ENCODE measurements at regions not wholly inside any gene's neighbourhood (a gene's known extent, or its start where the extent isn't known, plus 50 kb on each side); places are given as distances from the start of the nearest gene placed in this dataset.
A peak's percentile ranks its signal among the peaks of the same experiment; 100 is the strongest.

DNA sequence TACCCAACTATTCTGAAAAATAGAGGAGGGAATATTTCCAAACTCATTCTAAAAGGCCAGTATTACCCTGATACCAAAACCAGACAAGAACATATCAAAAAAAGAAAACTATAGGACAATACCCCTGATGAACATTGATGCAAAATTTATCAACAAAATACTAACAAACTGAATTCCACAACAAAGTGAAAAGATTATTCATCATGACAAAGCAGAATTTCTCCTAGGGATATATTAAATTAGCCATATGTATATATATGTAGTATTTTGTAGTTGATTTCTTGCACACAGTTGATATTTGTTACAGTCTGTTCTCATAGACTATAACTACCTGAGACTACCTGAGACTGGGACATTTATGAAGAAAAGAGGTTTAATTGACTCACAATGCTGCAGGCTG is 495.0 kb upstream of the SPRY2 start:
- Histone ChIP-seq H3K4me1 (ENCODE audit: insufficient read depth, low read length) (no peaks in the 10 kb centered on the region), H3K27ac (ENCODE audit: low read depth, low read length) (no peak overlapping the region), H3K36me3 (ENCODE audit: insufficient read depth, low read length) (no peaks in the 10 kb centered on the region), H2AFZ (ENCODE audit: low read length) (no peak overlapping the region), H3K79me2 (ENCODE audit: insufficient read depth, low read length) (no peaks in the 10 kb centered on the region), H3K4me2 (ENCODE audit: insufficient read depth, low read length) (no peak overlapping the region), H4K20me1 (ENCODE audit: insufficient read depth, low read length) (no peaks in the 10 kb centered on the region), H3K4me3 (ENCODE audit: insufficient read depth, low read length) (no peak overlapping the region), H3K27me3 (ENCODE audit: insufficient read depth, low read length) (no peaks in the 10 kb centered on the region), H3K9me3 (ENCODE audit: low read depth, low read length) (no peaks in the 10 kb centered on the region)
- TF ChIP-seq, protein P1, sequence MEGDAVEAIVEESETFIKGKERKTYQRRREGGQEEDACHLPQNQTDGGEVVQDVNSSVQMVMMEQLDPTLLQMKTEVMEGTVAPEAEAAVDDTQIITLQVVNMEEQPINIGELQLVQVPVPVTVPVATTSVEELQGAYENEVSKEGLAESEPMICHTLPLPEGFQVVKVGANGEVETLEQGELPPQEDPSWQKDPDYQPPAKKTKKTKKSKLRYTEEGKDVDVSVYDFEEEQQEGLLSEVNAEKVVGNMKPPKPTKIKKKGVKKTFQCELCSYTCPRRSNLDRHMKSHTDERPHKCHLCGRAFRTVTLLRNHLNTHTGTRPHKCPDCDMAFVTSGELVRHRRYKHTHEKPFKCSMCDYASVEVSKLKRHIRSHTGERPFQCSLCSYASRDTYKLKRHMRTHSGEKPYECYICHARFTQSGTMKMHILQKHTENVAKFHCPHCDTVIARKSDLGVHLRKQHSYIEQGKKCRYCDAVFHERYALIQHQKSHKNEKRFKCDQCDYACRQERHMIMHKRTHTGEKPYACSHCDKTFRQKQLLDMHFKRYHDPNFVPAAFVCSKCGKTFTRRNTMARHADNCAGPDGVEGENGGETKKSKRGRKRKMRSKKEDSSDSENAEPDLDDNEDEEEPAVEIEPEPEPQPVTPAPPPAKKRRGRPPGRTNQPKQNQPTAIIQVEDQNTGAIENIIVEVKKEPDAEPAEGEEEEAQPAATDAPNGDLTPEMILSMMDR (IDR thresholded peaks at IDR 0.05; ENCODE audit: extremely low read depth, low read depth, low read length) = no peak
- DNase-seq (ENCODE audit: insufficient read length, low spot score, missing footprints) = peak; percentile 4

DNA sequence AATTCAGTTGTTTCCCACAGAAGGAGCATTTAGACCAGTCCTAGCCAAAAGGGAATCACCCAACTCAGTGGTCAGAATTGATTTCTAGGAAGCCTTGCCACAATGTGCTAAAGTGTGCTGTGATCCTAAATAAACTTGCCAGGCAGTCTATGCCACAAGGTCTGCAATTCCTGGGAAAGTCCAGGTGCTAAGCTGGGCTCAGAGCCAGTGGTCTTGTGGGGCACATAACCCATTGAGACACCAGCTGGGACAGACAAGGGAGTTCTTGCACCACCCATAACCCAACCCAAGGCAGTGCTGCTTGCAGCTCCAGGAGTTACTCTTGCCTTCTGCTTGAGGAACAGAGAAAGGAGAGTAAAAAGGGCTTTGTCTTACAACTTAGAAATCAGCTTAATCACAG is 489.5 kb upstream of the SPRY2 start:
- no peak overlapping the region for H2AFZ ChIP-seq (ENCODE audit: low read length)
- DNase-seq (ENCODE audit: insufficient read length, low spot score, missing footprints) = no peak
- no peaks in the 10 kb centered on the region for H3K27me3 ChIP-seq (ENCODE audit: insufficient read depth, low read length)

DNA sequence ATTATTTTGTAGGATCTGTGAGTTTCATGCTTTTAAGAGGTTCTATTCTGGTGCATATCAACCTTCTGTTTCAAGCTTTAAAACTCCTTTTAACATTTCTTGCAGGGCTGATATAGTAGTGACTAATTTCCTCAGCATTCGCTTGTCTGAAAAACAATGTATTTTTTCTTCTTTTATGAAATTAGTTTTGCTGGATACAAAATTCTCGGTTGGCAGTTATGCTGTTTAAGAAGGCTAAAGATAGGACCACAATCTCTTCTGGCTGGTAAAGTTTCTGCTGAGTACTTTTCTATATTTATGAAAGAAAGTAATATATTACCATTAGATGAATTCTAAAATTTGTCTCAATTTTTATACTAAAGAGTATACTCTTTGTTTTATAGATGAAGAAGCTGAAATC is 487.8 kb upstream of the SPRY2 start:
- Histone ChIP-seq H3K4me1 (ENCODE audit: insufficient read depth, low read length) (no peaks in the 10 kb centered on the region), H3K27ac (ENCODE audit: low read depth, low read length) (no peak overlapping the region), H4K20me1 (ENCODE audit: insufficient read depth, low read length) (no peaks in the 10 kb centered on the region), H3K9me3 (ENCODE audit: low read depth, low read length) (no peaks in the 10 kb centered on the region), H3K79me2 (ENCODE audit: insufficient read depth, low read length) (no peaks in the 10 kb centered on the region), H2AFZ (ENCODE audit: low read length) (no peak overlapping the region), H3K27me3 (ENCODE audit: insufficient read depth, low read length) (no peaks in the 10 kb centered on the region), H3K4me3 (ENCODE audit: insufficient read depth, low read length) (no peak overlapping the region), H3K36me3 (ENCODE audit: insufficient read depth, low read length) (no peaks in the 10 kb centered on the region), H3K4me2 (ENCODE audit: insufficient read depth, low read length) (no peak overlapping the region)
- DNase-seq (ENCODE audit: insufficient read length, low spot score, missing footprints) = no peak
- TF ChIP-seq, protein P1 (IDR thresholded peaks at IDR 0.05; ENCODE audit: extremely low read depth, low read depth, low read length) = no peak

More for the DNA sequence above, 489.5 kb upstream of the SPRY2 start:
- no peak overlapping the region for H3K27ac ChIP-seq (ENCODE audit: low read depth, low read length)
- no peaks in the 10 kb centered on the region for H3K36me3 ChIP-seq (ENCODE audit: insufficient read depth, low read length)
- H3K4me1 ChIP-seq (ENCODE audit: insufficient read depth, low read length) = no peaks in the 10 kb centered on the region
- TF ChIP-seq, protein P1 (IDR thresholded peaks at IDR 0.05; ENCODE audit: extremely low read depth, low read depth, low read length) = no peak
- H3K4me3 ChIP-seq (ENCODE audit: insufficient read depth, low read length) = no peak overlapping the region
- no peaks in the 10 kb centered on the region for H3K79me2 ChIP-seq (ENCODE audit: insufficient read depth, low read length)
- H4K20me1 ChIP-seq (ENCODE audit: insufficient read depth, low read length) = no peaks in the 10 kb centered on the region
- no peak overlapping the region for H3K4me2 ChIP-seq (ENCODE audit: insufficient read depth, low read length)
- no peaks in the 10 kb centered on the region for H3K9me3 ChIP-seq (ENCODE audit: low read depth, low read length)

DNA sequence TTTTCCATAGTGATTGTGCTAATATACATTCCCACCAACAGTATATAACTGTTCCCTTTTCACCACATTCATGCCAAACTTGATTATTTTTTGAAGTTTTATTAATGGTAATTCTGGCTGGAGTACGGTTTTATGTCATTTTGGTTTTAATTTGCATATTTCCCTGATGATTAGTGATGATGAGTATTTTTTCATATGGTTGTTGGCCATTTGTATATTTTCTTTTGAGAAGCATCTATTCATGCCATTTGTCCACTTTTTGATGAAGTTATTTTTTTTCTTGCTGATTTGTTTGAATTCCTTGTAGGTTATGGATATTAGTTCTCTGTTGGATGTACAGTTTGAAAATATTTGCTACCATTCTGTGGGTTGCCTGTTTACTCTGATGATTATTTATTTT is 484.4 kb upstream of the SPRY2 start:
- no peaks in the 10 kb centered on the region for H3K27me3 ChIP-seq (ENCODE audit: insufficient read depth, low read length)
- H3K4me2 ChIP-seq (ENCODE audit: insufficient read depth, low read length) = no peak overlapping the region
- no peaks in the 10 kb centered on the region for H3K79me2 ChIP-seq (ENCODE audit: insufficient read depth, low read length)
- no peaks in the 10 kb centered on the region for H3K36me3 ChIP-seq (ENCODE audit: insufficient read depth, low read length)
- DNase-seq (ENCODE audit: insufficient read length, low spot score, missing footprints) = no peak
- no peaks in the 10 kb centered on the region for H4K20me1 ChIP-seq (ENCODE audit: insufficient read depth, low read length)
- TF ChIP-seq, protein P1 (IDR thresholded peaks at IDR 0.05; ENCODE audit: extremely low read depth, low read depth, low read length) = no peak
- no peak overlapping the region for H3K4me3 ChIP-seq (ENCODE audit: insufficient read depth, low read length)
- H2AFZ ChIP-seq (ENCODE audit: low read length) = no peak overlapping the region
- H3K9me3 ChIP-seq (ENCODE audit: low read depth, low read length) = peaks cover 2% of the 10 kb centered on the region
- no peak overlapping the region for H3K27ac ChIP-seq (ENCODE audit: low read depth, low read length)
- no peaks in the 10 kb centered on the region for H3K4me1 ChIP-seq (ENCODE audit: insufficient read depth, low read length)

Data from osteoblast (primary cell).